HL-60 (cell line): ENCODE measurements at regions not wholly inside any gene's neighbourhood (a gene's known extent, or its start where the extent isn't known, plus 50 kb on each side); places are given as distances from the start of the nearest gene placed in this dataset.

ENCODE experiments used
- DNase-seq, 2 experiments: peaks; one replicate each; pipeline ENCODE4 v3.0.0-alpha.2; 2010 to 2020; ENCODE audit warnings: low read depth in 1 of 2, low spot score in 1 of 2
- H3K27ac ChIP-seq: fragments of 250-450 bp; sonication (Bioruptor Pico); replicated peaks from 2 replicates; pipeline ENCODE4 v1.5.1; 2020; ENCODE audit warnings: mild to moderate bottlenecking, moderate library complexity
- H3K27me3 ChIP-seq: fragments of 250-450 bp; sonication (Bioruptor Pico); 2 replicates; pipeline ENCODE4 v1.5.1; 2021; ENCODE audit warnings: mild to moderate bottlenecking, moderate library complexity; ENCODE audit not compliant: insufficient read depth, poor library complexity, severe bottlenecking
- H3K4me3 ChIP-seq: replicated peaks from 2 replicates; pipeline ENCODE4 v1.5.1; 2011; ENCODE audit warnings: mild to moderate bottlenecking, control low read depth, low read length; ENCODE audit not compliant: insufficient read depth
- GABPA ChIP-seq: IDR thresholded peaks from 2 replicates; pipeline ENCODE4 v1.6.1; 2012; ENCODE audit warnings: low read depth
- POLR2AphosphoS5 ChIP-seq: IDR thresholded peaks from 2 replicates; pipeline ENCODE4 v1.6.1; 2012; ENCODE audit warnings: low read depth
- SPI1 ChIP-seq: IDR thresholded peaks from 2 replicates; pipeline ENCODE4 v1.6.1; 2012; ENCODE audit warnings: low read depth, mild to moderate bottlenecking, borderline replicate concordance
- TF ChIP-seq, protein P1 (sequence below): IDR thresholded peaks from 2 replicates; pipeline ENCODE4 v1.6.1; 2012; ENCODE audit warnings: low read depth; ENCODE audit not compliant: insufficient replicate concordance
- TF ChIP-seq, protein P2 (sequence below): IDR thresholded peaks from one replicate; pipeline ENCODE4 v1.5.1; 2011; ENCODE audit warnings: low read length, control low read depth, inconsistent platforms; ENCODE audit not compliant: insufficient read depth

GRCh38 chr9:90249094-90249493, 393.5 kb downstream of the DIRAS2 start:
- H3K4me3 ChIP-seq = no peak overlapping the region
- H3K27ac ChIP-seq = no peak overlapping the region
- DNase-seq = no peak
- TF ChIP-seq POLR2AphosphoS5 (no peak), SPI1 (no peak), GABPA (no peak)
- TF ChIP-seq, protein P1, sequence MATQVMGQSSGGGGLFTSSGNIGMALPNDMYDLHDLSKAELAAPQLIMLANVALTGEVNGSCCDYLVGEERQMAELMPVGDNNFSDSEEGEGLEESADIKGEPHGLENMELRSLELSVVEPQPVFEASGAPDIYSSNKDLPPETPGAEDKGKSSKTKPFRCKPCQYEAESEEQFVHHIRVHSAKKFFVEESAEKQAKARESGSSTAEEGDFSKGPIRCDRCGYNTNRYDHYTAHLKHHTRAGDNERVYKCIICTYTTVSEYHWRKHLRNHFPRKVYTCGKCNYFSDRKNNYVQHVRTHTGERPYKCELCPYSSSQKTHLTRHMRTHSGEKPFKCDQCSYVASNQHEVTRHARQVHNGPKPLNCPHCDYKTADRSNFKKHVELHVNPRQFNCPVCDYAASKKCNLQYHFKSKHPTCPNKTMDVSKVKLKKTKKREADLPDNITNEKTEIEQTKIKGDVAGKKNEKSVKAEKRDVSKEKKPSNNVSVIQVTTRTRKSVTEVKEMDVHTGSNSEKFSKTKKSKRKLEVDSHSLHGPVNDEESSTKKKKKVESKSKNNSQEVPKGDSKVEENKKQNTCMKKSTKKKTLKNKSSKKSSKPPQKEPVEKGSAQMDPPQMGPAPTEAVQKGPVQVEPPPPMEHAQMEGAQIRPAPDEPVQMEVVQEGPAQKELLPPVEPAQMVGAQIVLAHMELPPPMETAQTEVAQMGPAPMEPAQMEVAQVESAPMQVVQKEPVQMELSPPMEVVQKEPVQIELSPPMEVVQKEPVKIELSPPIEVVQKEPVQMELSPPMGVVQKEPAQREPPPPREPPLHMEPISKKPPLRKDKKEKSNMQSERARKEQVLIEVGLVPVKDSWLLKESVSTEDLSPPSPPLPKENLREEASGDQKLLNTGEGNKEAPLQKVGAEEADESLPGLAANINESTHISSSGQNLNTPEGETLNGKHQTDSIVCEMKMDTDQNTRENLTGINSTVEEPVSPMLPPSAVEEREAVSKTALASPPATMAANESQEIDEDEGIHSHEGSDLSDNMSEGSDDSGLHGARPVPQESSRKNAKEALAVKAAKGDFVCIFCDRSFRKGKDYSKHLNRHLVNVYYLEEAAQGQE = no peak
- TF ChIP-seq, protein P2, sequence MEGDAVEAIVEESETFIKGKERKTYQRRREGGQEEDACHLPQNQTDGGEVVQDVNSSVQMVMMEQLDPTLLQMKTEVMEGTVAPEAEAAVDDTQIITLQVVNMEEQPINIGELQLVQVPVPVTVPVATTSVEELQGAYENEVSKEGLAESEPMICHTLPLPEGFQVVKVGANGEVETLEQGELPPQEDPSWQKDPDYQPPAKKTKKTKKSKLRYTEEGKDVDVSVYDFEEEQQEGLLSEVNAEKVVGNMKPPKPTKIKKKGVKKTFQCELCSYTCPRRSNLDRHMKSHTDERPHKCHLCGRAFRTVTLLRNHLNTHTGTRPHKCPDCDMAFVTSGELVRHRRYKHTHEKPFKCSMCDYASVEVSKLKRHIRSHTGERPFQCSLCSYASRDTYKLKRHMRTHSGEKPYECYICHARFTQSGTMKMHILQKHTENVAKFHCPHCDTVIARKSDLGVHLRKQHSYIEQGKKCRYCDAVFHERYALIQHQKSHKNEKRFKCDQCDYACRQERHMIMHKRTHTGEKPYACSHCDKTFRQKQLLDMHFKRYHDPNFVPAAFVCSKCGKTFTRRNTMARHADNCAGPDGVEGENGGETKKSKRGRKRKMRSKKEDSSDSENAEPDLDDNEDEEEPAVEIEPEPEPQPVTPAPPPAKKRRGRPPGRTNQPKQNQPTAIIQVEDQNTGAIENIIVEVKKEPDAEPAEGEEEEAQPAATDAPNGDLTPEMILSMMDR = no peak
- H3K27me3 ChIP-seq = no peaks in the 10 kb centered on the region

- no peak overlapping the region for H3K27ac ChIP-seq
- DNase-seq = no peak
- no peaks in the 10 kb centered on the region for H3K27me3 ChIP-seq
- H3K4me3 ChIP-seq = no peak overlapping the region
- TF ChIP-seq POLR2AphosphoS5 (no peak), SPI1 (no peak), GABPA (no peak)
- TF ChIP-seq, protein P1 = no peak
- TF ChIP-seq, protein P2 = no peak
These were observed 391.3 kb downstream of the DIRAS2 start for GRCh38 chr9:90251316-90251715.

DNA sequence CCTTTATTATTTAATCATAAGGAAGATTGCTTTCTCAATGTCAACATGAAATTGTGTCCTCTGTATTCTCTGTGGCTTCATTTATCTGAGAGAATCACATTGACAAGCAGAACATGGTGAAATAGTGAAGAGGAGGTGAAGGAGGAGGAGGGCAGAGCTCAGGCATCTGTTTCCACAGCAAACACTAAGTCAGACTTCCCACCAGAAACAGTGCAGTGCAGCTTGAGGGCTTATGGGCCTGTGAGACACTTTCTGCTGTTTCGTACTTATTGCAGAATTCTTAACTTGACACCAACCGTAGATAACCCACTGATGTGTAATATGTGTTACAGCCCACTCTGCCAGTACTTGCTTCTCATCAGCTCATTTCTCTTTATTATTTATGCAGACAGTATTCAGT, 386.3 kb downstream of the DIRAS2 start:
- no peak overlapping the region for H3K27ac ChIP-seq
- H3K4me3 ChIP-seq = no peak overlapping the region
- DNase-seq = no peak
- no peaks in the 10 kb centered on the region for H3K27me3 ChIP-seq
- TF ChIP-seq SPI1 = no peak
- TF ChIP-seq POLR2AphosphoS5 = no peak
- TF ChIP-seq, protein P1 = no peak
